A673 (cell line): ENCODE measurements at regions not wholly inside any gene's neighbourhood (a gene's known extent, or its start where the extent isn't known, plus 50 kb on each side); places are given as distances from the start of the nearest gene placed in this dataset.
A peak's percentile ranks its signal among the peaks of the same experiment; 100 is the strongest.

Experiments
- BruUV-seq: library from RNA; stranded (reverse); fragments of 400-500 nt; replicated peaks from 2 replicates; lab custom pipeline; 2021; lab: Mats Ljungman, UMichigan
- CTCF ChIA-PET: fragments of 300-600 bp; sonication (Branson Sonifier 250); formaldehyde crosslinking; loops from one replicate; lab custom pipeline; 2022; ENCODE audit warnings: antibody characterized with exemption; lab: Charles Lee
- POLR2A ChIA-PET: fragments of 300-600 bp; sonication (Branson Sonifier 250); formaldehyde crosslinking; loops from one replicate; lab custom pipeline; 2022; ENCODE audit warnings: antibody characterized with exemption; ENCODE audit not compliant: low non-redundant PET; lab: Charles Lee
- DNase-seq: peaks from one replicate; pipeline ENCODE4 v3.0.0-alpha.2; 2015; ENCODE audit warnings: low spot score
- H3K27ac ChIP-seq: fragments of 200-600 bp; sonication (generic); 2 replicates; pipeline ENCODE4 v1.5.1; 2016; ENCODE audit warnings: mixed run types, low read depth, mild to moderate bottlenecking, mixed read lengths, antibody characterized with exemption, low read length; ENCODE audit not compliant: poor library complexity, severe bottlenecking
- H3K27me3 ChIP-seq: fragments of 200-600 bp; sonication (generic); replicated peaks from 2 replicates; pipeline ENCODE4 v1.6.1; 2017; ENCODE audit warnings: mixed run types, low read depth, mild to moderate bottlenecking, mixed read lengths, antibody characterized with exemption, low read length; ENCODE audit not compliant: insufficient read depth, poor library complexity
- H3K36me3 ChIP-seq: fragments of 200-600 bp; sonication (generic); 2 replicates; pipeline ENCODE4 v1.6.1; 2016; ENCODE audit warnings: mixed run types, mild to moderate bottlenecking, mixed read lengths, antibody characterized with exemption, low read length; ENCODE audit not compliant: insufficient read depth, poor library complexity, severe bottlenecking
- H3K4me1 ChIP-seq: fragments of 200-600 bp; sonication (generic); 2 replicates; pipeline ENCODE4 v1.6.1; 2017; ENCODE audit warnings: mixed run types, mild to moderate bottlenecking, mixed read lengths, antibody characterized with exemption, low read length; ENCODE audit not compliant: insufficient read depth, poor library complexity, severe bottlenecking
- H3K4me3 ChIP-seq: fragments of 200-600 bp; sonication (generic); 2 replicates; pipeline ENCODE4 v1.5.1; 2016; ENCODE audit warnings: low read depth, mixed run types, mild to moderate bottlenecking, mixed read lengths, low read length; ENCODE audit not compliant: poor library complexity, severe bottlenecking
- H3K9me3 ChIP-seq: fragments of 200-600 bp; sonication (generic); 2 replicates; pipeline ENCODE4 v1.6.1; 2016; ENCODE audit warnings: mixed run types, low read depth, mild to moderate bottlenecking, mixed read lengths, antibody characterized with exemption, low read length; ENCODE audit not compliant: poor library complexity, severe bottlenecking
- EZH2 ChIP-seq: fragments of 200-600 bp; sonication (generic); IDR thresholded peaks from 2 replicates; pipeline ENCODE4 v1.6.1; 2017; ENCODE audit warnings: borderline replicate concordance, low read depth, mild to moderate bottlenecking, mixed read lengths, antibody characterized with exemption, low read length; ENCODE audit not compliant: poor library complexity, severe bottlenecking
- intact Hi-C: fragments of 100-400 bp; cut with micrococcal nuclease; formaldehyde crosslinking; loops from one replicate; pipeline ENCODE4 v1.10.0; 2022; ENCODE audit not compliant: unreplicated experiment
- TF ChIP-seq, protein P1 (sequence below): fragments of 300-800, 200-600 bp; sonication (generic); conservative IDR thresholded peaks from 2 replicates; pipeline ENCODE4 v1.5.1; 2017; ENCODE audit warnings: low read depth, mild to moderate bottlenecking, antibody characterized with exemption, low read length, moderate library complexity, mixed read lengths

DNA sequence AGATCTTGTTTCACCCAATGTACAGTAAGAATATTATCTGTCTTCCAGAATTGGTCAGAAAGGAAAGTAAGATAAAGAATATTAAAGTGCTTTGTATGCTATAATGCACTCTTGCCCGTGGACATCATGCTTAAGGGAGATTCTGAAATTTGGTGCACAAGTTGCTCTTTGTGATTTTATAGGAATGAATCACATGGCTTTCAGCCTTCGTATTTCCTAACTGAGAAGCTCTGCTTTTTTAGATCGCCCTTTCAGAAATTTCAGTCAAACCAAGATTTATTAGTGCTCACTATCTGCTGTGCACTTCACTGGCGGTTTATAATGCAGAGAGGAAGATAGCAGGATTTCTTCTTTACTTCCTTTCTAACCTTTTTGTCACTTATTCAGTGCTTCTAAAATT lies 1248.5 kb upstream of the LRRN3 start:
- no TSS peak for BruUV-seq
- CTCF ChIA-PET, result no interaction called here
- POLR2A ChIA-PET, result no interaction called here
- no peak overlapping the region for H3K27ac ChIP-seq
- no peaks in the 10 kb centered on the region for H3K4me1 ChIP-seq
- H3K9me3 ChIP-seq, result no peaks in the 10 kb centered on the region
- no peak overlapping the region for H3K4me3 ChIP-seq
- H3K36me3 ChIP-seq, result no peaks in the 10 kb centered on the region
- no peak for TF ChIP-seq EZH2
- TF ChIP-seq, protein P1, sequence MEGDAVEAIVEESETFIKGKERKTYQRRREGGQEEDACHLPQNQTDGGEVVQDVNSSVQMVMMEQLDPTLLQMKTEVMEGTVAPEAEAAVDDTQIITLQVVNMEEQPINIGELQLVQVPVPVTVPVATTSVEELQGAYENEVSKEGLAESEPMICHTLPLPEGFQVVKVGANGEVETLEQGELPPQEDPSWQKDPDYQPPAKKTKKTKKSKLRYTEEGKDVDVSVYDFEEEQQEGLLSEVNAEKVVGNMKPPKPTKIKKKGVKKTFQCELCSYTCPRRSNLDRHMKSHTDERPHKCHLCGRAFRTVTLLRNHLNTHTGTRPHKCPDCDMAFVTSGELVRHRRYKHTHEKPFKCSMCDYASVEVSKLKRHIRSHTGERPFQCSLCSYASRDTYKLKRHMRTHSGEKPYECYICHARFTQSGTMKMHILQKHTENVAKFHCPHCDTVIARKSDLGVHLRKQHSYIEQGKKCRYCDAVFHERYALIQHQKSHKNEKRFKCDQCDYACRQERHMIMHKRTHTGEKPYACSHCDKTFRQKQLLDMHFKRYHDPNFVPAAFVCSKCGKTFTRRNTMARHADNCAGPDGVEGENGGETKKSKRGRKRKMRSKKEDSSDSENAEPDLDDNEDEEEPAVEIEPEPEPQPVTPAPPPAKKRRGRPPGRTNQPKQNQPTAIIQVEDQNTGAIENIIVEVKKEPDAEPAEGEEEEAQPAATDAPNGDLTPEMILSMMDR, result no peak
- intact Hi-C loops, result loop anchor here (10.0 kb wide), 2 partner anchors 602 to 1642 kb away; no protein-coding TSS in a partner anchor
- H3K27me3 ChIP-seq, result no peaks in the 10 kb centered on the region
- no peak for DNase-seq

DNA sequence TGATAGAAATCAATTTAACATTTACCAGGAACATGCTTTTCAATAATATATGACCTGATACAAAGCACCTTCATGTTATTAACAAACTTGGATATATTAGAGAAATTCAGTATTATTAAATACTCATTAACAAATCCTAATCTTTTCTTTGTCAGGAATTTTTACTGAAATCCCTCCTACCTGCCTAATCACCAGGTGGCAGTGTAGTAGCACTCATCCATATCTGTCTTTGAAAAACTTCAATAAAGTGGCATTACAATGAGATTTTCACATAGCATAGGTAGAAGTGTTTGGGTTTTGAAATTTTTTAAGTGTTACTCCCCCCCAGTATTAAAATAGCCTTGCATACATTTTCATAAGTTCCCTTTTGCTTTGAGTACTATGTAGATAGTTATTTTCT lies 1246.6 kb upstream of the LRRN3 start:
- H3K27me3 ChIP-seq, result no peaks in the 10 kb centered on the region
- H3K4me3 ChIP-seq, result no peak overlapping the region
- intact Hi-C loops, result loop anchor here (10.0 kb wide), 2 partner anchors 600 to 1640 kb away; no protein-coding TSS in a partner anchor
- TF ChIP-seq, protein P1, result peak; percentile 46; the same call in 1 of the 2 replicates
- no peak for TF ChIP-seq EZH2
- POLR2A ChIA-PET, result no interaction called here
- H3K4me1 ChIP-seq, result no peaks in the 10 kb centered on the region
- no peak overlapping the region for H3K27ac ChIP-seq
- CTCF ChIA-PET, result no interaction called here
- no TSS peak for BruUV-seq
- H3K9me3 ChIP-seq, result no peaks in the 10 kb centered on the region
- peak; percentile 2 for DNase-seq
- no peaks in the 10 kb centered on the region for H3K36me3 ChIP-seq

DNA sequence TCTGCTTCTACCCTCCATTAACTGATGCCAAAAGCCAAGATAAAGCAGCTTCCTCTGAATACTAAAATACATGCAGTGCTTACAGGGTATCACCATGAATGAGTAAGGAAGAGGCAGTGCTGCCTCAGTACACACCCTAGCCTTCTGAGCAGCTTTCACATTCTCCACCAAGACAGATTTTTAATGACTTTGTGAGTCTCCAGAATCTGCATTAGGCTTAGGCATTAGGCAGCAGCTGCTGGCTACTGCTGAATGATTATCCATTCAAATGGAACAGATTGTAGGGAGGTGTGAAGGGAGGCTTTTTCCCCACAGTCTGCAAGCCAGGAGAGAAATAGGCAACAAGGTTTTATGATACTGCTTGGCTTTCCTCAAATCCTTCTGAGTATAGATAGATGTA lies 1226.7 kb upstream of the LRRN3 start:
- no peak for DNase-seq
- no TSS peak for BruUV-seq
- intact Hi-C loops, result no loop called here

More for the DNA sequence above, 1226.7 kb upstream of the LRRN3 start:
- Histone ChIP-seq H3K36me3 (no peaks in the 10 kb centered on the region), H3K9me3 (no peaks in the 10 kb centered on the region), H3K27me3 (no peaks in the 10 kb centered on the region), H3K4me1 (no peaks in the 10 kb centered on the region), H3K4me3 (no peak overlapping the region), H3K27ac (no peak overlapping the region)
- CTCF ChIA-PET, result no interaction called here
- TF ChIP-seq EZH2, result no peak
- TF ChIP-seq, protein P1, result no peak
- POLR2A ChIA-PET, result no interaction called here
